GM19397 (cell line): ENCODE measurements at regions not wholly inside any gene's neighbourhood (a gene's known extent, or its start where the extent isn't known, plus 50 kb on each side); places are given as distances from the start of the nearest gene placed in this dataset.
"Not testable (repeated sequence)": the region's sequence is repeated elsewhere in the genome, so short reads cannot be mapped to it uniquely, and the experiment has no call there.

Experiments
- ATAC-seq: cut with Tn5 transposase; IDR thresholded peaks from one replicate; pipeline ENCODE4 v1.9.1; 2021; ENCODE audit warnings: mild to moderate bottlenecking, moderate library complexity; ENCODE audit not compliant: unreplicated experiment

DNA sequence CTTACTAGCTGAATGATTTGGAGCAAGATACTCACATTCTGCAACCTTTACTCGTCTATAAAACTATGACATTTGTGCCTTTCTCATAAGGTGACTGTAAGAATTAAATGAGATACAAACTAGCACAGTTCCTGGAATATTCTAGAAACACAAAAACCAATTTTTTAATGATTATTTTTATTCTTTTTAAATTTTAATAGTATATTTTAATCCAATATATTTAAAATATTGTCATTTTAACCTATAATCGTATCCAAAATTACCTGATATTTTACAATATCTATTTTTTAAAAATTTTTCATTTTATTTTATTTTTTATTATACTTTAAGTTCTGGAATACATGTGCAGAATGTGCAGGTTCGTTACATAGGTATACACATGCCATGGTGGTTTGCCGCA, 238.1 kb downstream of the OLFM4 start:
- no peak for ATAC-seq

DNA sequence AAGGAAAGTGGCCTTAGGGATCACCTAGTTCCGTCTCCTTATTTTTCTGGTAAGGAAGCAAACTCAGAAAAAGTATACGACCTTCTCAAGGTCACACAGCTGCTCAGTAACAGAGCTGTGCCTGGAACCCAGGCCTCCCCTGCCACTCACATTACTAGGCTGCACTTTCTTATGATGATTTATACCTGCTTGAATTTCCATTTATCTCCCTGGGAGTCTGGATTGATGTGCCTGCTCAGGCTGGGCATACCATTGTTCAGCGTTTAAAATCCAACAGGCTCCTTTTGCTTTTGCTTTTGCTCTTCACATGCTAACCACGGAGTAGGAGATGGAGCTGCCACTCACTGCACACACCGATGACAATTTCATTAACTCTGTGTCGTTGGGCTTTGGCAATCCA, 241.0 kb downstream of the OLFM4 start:
- no peak for ATAC-seq

DNA sequence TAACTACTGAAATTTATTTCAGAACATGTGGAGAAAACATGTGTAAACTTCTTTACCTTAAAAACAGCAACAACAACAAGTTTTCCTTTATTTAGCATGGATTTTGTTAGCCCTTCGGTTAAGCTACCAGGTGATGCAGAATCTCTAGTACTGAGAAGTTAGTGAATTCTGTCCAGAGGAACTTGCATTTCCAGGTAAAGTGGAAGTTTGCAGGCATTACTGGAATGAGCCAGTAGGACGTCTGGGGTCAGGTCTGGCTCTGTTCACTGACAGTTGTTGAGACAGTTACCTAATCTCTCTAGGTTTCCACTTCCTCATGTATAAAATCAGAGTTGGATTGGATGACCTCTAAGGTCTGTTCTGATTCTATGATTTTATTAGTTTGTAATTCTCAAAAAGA, 244.3 kb downstream of the OLFM4 start:
- ATAC-seq = no peak

DNA sequence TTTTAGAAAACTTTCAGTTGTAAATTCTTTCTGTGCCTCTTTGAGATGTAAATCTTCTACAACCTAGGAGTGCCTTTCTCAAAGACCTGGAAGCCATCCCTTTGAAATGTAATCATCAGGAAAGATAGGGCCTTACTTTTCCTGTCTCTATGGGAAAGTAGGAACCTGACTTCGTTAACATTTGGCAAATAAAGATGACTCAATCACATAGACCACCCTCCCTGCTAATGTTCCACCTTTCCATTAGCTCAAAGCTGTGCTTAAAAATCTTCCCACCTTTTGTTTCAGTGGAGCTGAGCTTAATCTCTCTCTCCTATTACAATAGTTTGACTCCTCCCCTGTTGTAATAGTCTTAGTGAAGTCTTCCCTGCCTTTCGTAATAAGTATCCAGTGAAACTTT, 247.7 kb downstream of the OLFM4 start:
- no peak for ATAC-seq

DNA sequence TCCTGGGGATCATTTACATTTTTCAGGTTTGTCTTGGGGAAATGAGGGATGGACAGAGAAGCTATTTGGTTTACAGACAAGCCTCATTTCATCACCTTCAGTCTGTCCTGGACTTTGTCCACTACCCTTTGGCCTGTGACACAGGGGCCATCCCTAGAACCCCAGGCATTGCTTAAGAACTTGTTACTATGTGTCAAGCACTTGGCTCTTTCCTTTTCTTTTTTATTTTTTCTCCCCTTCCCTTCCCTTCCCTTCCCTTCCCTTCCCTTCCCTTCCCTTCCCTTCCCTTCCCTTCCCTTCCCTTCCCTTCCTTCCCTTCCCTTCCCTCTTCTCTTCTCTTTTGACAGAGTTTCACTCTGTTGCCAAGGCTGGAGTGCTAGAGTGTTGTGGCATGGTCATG, 253.1 kb downstream of the OLFM4 start:
- ATAC-seq = no peak

DNA sequence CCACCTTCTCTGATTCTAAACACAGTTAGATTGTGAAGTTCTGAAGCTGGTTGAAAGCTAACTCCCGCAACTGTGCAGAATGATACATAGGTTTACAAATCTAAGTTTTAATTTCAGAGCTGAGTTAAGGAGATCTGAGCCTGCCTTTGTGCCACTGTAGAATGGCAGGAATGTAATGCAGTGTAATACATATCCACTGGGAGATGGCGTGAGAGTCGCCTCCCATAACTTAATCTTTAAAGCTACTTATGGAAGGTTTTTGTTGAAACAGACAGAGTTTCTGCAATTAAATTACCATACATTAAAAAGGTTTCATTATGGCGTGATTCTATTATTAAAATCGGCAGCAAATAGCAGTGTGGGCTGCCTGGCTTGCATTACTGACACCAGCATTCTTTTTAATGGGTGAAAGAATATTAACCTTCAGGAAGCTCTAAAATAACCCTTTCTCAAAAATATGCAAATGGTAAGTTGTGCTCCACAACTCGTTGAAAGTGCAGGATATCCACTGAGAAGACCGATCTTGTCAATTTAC, 257.4 kb downstream of the OLFM4 start:
- no peak for ATAC-seq

DNA sequence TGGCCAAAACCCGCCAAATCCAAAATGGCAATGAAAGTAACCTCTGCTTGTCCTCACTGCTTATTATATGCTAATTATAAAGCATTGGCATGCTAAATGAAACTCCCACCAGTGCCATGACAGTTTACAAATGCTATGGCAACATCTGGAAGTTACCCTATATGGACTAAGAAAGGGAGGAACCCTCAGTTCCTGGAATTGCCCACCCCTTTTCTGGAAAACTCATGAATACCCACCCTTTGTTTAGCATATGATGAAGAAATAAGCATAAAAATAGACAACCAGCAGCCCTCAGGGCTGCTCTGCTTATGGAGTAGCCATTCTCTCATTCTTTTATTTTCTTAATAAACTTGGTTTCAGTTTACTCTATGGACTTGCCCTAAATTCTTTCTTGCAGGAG, 269.8 kb downstream of the OLFM4 start:
- no peak for ATAC-seq

DNA sequence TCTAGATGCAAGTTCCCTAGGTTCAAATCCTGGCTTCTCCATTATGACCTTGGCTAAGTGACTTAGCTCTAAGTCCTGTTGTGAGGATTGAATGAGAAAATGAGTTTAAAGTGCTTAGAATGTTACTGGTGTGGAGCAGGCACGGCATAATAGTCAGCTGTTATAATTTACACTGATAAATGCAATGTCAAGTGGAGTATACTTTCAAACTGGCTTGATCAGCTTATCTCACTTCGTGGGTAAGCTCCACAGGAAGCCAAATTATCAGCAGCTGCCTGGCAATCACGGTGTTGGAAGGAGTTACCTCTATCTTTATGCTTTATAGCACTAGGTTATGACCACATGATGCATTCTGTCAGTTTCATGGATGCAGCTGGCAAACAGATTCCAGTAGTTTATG, 272.8 kb downstream of the OLFM4 start:
- ATAC-seq = no peak

DNA sequence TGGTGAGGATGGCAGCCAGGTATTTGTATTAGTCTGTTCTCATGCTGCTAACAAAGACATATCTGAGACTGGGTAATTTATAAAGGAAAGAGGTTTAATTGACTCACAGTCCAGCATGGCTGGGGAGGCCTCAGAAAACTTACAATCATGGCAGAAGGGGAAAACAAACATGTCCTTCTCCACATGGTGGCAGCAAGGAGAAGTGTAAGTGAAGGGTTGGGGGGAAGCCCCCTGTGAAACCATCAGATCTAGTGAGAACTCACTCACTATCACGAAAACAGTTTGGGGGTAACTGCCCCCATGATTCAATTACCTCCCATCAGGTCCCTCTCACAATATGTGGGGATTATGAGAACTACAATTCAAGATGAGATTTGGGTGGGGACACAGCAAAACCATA, 276.8 kb downstream of the OLFM4 start:
- not testable (repeated sequence) for ATAC-seq

DNA sequence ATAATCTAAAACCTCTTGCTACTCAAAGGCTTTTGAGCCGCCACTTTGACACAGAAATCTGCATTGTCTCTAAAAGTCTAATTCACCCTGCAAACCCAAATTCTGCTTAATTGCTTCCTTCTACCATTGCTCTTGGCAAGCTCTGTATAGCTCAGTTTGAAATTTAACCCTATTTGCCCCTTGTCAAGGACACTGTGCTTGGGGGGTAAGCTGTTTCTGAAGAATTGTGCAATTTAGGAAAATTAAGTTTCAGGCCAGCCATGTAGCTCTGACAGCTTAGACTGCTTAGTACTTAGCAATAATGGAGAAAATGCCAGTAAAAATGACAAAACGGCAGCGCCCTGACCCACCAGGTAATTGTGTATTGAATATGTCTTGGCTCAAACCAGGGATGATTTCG, 282.2 kb downstream of the OLFM4 start:
- no peak for ATAC-seq

DNA sequence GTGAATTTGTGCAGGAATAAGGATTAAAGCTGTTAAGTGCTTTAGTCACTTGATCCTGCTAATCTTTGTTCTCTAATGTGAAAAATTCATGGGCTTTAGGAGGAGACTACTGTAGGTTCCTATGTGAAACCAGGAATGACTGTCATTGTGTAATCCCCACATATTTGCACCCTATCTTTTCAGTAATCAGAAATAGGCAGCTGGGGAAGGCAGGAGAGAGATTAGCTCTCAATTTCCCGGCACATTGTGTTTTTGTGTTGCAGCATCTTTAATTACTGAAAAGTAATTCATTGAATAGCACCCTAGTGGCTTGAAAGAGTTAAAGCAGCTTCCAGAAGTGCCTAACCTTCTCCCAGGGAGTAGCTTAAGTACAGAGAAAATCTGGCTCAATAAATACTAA, 282.9 kb downstream of the OLFM4 start:
- ATAC-seq = no peak

DNA sequence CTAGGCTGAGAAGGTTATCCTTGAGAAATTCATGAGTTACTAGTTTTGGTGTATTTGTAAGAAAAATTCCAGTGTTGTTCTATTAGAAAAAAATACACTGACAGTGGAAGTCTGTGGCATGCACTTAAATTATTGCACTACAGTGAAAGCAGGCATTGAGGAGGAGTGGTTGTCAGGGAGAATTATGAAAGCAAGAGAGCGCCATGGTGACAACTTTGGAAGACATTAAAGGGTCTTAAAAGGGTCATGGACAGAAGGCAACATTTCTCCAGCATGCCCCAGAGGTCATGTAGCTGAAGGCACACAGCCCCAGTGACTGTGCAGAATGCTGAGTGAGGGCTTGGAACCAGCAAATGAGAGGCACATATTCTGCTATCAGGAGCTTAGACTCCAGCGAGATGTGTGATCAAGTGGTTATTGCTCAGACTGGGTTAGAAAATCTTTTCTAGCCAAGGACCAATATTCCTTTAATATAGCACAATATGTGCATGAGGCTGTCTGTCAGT, 292.7 kb downstream of the OLFM4 start:
- no peak for ATAC-seq

DNA sequence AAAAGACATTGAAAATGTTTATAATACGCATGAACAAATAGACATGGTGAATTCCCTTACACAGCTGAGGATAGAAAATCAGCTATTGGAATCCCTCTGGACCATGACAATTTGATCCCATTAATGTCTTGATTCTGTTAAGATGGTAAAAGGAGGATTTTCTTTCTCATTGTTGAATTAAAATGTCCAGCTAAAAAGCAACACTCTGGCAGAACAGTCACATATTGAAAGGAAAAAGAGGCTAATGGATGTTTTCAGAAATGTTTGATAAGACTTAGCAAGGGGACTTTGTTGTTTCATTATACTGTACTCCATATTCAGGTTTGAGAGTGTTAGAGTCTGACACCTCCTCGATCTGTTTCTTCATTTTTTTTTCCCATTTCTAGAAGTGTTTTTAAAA, 296.0 kb downstream of the OLFM4 start:
- ATAC-seq = no peak

DNA sequence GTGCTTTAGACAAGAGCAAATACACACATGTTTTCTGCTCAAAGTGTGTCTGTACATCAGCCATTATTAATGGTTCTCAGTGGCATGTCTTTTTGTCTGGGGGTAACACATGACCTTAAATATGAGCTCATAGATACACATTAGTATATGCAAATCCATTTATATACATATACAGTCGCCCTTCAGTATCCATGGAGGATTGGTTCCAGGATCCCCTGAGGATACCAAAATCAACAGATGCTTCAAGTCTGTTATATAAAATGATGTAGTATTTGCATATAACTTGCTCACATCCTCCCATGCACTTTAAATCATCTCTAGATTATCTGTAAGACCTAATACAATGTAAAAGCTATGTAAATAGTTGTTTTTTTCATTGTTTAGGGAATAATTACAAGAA, 298.1 kb downstream of the OLFM4 start:
- no peak for ATAC-seq

DNA sequence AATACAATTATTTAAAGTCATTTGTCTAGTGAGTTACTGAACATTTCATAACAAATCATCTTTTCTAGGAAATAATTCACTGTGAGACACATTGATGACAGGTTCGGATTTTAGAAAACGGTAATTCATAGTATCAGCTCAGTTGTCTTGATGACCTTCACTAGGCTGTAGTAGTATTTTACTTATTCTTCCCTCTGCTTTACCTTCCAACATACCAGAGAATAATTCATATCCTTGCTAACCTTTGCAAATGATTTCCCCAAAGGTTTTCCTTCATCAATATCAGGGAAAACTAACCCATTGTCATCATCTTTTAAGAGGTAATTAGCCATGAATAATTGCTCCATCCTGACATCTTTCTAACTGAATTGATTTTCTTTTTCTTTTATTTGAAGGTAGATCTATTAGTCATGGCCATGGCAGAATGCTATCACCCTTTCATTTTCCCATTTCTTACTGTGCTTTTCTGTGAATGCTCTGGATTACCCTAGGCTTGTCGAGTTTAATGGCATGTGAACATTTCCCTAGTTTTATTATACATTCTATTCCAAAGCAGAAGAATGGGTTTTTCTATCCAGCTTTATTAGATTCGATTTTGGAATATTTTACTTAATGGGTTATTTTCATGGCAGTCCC, 299.2 kb downstream of the OLFM4 start:
- no peak for ATAC-seq

DNA sequence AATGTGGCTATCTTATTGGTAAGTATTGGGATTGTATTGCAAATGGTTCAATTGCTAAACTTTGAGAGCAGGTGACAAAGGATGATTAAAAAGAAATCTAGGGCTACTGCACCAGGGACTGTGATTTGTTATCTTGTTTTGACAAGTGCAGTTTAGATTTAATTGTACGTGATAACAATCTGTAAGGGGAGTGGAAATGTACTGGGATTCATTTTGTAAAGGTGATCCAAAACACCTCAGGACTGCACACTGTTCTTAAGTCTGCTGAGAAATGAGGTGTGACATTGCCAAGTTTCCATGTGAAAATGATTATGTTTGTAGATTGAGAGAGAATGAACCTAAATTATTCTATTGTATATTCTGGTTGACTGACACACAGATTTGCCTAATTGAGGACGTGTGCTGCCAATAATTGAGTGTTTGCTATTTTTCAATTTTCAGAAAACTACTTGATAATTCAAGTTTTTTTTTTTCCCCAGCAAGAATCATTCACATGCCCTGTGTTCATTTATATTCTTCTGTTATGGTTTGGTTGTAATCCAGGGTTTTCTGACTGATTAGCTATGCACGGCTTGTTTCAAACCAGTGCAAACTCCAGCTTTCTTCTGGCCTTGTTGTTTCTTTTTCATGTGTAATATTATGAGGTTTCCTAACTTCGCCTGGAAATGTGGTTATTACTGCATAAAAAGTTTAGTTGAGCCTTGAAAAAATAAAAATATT, 308.0 kb downstream of the OLFM4 start:
- ATAC-seq = no peak

DNA sequence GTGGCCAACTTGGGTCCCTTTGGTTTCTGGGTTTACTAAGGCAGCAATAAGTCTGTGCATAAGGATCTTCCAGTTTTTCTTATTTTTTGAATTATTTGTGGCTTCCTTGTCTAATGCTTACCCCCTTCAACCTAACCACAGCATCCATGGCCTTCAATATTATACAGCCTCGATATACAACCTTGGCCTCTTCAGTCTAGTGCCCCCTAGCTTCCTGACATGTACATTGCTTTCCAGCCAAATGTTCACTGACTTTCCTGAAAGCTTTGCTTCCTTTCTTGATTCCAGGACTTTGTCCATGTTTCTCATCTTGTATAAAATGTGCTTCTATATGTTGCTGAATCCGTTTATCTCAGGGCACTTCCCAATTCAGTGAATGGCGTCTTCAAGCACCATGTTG, 310.1 kb downstream of the OLFM4 start:
- ATAC-seq = no peak

DNA sequence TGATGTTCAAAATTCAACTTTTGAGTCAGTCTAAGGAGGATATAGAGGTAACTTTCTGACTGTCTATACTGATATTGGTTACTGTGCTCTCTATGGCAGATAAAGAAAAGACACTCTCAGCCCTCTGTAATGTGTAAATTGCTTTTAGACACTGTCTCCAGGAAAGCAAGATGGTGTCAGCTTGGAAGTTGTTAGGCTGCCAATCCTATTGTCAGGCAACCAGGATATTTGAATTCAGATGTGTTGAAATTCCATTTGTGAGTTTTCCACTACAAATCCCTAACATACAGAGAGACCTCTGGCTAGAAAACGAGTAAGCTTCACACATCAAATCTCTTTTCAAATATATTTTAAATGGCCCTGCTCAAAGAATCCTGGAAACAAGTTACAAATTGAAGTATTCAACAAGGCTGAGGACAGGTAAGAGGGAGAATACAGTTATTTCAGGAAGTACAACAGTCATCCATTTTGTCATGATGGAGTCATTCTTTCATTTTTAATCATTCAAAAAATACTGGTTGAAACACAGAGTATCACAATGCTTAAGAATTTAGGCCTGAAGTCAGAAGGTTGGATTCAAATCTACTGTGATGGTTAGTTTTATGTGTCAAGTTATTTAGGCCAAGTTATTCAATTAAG, 312.0 kb downstream of the OLFM4 start:
- no peak for ATAC-seq

DNA sequence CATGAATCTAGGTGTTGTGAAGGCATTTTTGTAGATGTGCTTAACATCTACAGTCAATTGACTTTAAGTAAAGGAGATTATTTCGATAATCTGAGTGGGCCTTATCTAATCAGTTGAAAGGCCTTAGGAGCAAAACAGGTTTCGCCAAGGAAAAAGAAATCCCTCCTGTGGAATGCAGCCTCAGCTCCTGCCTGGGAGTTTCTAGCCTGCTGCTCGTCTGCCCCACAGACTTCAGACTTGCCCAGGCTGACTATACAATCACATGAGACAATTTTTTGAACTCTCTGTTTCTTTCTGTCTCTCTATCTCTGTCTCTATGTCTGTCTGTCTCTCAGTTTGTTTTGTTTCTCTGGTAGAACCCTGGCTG, 312.5 kb downstream of the OLFM4 start:
- ATAC-seq = no peak

DNA sequence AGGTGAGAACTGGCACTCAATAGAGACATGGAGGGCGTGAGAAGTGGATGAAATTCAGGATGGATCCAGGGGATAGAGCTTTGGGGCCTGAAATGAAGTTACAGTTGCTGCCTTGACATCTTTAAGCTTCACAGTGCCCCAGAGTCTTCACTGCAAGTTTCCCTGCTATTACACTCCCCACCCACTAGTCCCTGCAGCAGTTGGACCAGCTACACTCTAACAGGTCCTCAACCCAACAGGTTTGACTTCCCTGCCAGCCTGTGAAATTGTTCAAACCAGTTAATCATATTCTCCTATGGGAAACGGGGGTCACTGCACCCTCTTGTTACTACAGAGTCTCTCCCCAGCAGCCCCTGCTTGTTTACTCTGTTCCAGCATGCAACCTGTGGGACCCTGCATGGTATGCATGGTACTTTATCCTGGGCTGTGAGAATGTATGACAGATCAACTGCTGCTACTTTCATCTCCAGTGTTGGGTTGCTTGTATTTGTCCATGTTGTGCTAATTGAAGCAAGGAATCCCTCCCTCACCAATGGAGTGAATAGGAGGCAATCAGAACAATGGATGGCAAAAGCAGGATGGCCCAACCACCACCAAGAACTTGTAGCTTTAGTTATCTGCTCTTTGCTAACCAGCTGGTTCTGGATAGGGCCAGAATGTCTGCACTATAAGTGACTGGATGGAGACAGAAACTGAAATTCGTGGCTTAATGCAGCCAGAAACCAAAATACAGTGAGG, 314.2 kb downstream of the OLFM4 start:
- ATAC-seq = no peak

DNA sequence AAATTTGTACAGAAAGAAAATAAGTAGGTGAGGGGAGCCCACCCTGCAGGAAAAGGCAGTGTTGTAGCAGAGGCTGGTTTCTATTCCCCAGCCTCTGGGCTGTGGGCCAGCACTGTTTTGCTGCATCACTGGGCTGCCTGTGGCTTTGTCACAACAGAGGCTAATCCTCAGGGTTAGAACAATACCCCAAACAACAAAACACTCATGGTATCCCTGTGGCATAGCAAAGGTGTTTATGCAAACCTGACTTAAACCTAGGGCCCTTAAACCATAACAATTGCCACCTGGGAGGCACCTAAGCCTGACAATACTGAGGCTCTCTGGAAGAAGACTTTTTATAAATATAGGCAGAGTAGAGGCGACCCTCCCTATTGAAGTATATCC, 314.7 kb downstream of the OLFM4 start:
- ATAC-seq = no peak
